HG02981 (cell line): ENCODE measurements at regions not wholly inside any gene's neighbourhood (a gene's known extent, or its start where the extent isn't known, plus 50 kb on each side); places are given as distances from the start of the nearest gene placed in this dataset.
"Not testable (repeated sequence)": the region's sequence is repeated elsewhere in the genome, so short reads cannot be mapped to it uniquely, and the experiment has no call there.

Experiments used
- ATAC-seq: cut with Tn5 transposase; IDR thresholded peaks from one replicate; pipeline ENCODE4 v1.9.1; 2021; ENCODE audit warnings: mild to moderate bottlenecking, moderate library complexity; ENCODE audit not compliant: unreplicated experiment

DNA sequence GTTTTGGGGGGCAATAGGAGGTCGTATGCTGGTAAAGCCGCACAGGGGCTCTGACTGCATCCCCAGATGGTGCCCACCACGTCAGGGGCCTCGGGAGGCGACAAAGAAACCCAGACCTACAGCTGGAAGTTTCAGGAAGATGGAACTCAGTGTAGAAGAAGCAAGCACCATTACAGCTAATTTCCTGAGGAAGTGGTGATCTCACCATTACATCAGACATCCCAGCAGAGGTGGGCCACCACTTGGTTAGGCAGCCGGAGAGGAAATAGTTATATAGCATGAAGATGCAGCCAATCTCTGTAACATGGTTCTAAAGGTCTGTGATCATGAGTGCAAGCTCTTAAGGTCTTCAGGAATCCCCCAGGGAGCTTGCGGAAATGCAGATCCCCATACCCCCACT, 127.3 kb upstream of the PCBD1 start:
- ATAC-seq, result no peak

DNA sequence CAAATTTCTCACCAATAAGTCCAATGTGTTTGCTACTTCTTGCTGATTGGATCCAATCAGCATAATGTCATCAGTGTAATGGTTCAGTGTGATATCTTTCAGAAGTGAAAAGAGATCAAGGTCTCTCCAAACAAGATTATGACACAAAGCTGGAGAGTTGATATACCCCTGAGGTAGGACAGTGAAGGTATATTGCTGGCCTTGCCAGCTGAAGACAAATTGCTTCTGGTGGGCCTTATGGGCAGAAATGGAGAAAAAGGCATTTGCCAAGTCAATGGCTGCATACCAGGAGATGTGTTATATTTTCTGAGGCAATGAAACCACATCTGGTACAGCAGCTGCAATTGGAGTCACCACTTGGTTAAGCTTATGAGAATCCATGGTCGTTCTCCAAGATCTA, 131.7 kb upstream of the PCBD1 start:
- ATAC-seq, result not testable (repeated sequence)

DNA sequence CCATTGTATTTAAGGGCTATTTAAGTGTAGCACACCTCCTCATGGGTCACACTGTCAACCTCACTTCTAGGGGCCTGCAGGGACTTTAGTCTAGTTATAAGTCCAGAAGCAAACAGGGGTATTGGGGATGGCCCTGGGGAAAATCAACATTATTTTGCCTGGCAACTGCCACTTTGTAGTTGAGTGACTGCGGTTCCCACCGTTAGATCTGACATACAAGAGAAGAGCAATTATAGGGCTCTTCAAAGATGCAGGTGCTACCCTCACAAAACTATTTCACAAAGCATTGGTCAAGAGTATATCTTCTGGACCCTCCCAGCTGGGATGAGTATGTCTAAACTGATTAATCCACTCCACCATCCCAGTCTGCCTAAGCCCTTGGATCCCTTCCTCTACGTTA, 133.0 kb upstream of the PCBD1 start:
- ATAC-seq, result no peak

DNA sequence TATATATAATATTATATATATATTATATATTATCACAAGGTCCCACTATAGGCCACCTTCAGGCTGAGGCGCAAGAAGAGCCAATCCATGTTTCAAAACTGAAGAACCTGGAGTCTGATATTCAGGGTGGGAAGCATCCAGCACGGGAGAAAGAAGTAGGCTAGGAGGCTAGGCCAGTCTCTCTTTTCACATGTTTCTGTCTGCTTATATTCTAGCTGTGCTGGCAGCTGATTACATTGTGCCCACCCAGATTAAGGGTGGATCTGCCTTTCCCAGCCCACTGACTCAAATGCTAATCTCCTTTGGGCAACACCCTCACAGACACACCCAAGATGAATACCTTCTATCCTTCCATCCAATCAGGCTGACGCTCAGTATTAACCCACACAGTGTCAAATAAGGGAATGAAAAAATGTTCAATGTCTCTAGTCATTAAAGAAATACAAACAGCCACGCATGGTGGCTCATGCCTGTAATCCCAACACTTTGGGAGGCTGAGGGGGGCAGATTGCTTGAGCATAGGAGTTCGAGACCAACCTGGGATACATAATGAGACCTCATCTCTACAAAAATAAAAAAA, 135.4 kb upstream of the PCBD1 start:
- ATAC-seq, result no peak

DNA sequence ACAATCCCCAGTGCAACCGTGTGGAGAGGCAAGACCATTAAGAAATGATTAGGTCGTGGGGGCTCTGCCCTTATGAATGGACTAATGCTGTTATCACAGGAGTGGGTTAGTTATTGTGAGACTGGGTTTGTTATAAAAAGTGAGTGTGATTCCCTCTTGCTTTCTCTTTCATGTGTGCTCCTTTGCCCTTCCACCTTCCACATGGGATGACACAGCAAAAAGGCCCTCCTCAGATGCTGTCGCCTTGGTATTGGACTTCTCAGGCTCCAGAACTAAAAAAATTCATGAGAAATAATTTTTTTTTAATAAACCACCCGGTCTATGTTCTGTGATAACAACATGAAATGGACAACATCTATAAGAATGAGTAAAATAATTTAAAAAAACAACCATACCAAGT, 136.1 kb upstream of the PCBD1 start:
- ATAC-seq, result no peak

DNA sequence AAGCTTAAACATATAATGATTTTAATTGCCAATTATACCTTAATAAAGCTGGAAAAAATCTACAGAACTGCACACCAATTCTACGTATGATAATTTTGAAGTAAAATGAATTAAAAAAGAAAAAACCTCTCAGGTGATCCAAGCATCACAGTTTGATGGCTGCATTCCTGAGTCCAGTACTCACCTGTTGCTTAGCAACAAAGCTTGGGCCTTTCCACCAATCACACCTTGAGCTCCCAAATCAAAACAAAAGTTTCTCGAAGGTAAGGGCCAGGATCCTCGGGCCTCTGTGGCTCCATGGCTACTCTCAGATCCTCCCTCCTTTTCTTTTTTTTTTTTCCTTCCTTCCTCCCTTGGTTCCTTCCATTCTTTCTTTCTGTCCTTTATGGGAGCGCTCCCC, 137.2 kb upstream of the PCBD1 start:
- ATAC-seq, result no peak

DNA sequence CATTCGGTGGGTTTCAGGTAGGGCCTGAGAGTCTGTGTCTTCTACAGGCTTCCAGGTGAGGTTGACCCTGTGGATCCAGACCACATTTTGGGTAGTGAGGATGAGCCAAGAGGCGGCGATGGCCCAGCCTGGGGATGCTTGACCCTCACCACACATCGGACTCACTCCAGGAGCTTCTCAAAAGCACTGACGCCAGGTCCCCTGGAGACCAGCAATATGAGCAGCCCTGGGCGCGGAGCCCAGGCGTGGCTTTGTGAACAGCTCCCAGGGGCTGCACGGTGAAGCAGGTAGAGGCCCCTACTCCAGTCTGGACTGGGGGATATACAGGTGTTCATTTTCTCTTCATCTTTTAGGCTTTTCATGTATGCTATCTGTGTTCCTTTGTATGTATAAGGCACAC, 139.7 kb upstream of the PCBD1 start:
- ATAC-seq, result no peak

DNA sequence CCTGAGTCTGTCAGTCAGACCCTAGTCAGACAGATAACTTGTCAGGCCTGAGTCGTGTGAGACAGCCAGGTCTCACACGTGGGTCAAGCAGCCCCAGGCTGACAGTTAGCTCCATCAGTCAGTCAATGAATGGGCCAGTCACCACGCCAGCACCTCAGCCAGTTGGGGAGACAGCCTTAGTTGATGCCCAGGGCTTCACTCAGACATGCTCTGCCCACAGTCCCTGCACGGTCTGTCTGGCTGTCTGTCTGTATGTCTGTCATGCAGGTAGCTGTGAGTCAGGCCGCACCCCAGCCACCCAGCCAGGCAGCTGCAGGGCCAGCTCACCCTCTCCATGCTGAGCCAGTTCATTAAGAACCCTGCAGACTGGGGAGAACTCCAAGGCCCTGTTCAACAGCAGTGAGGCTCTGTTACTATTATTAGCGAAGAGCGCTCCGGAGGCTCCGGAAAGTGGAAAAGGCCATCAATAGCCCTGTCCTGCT, 141.1 kb upstream of the PCBD1 start:
- no peak for ATAC-seq

DNA sequence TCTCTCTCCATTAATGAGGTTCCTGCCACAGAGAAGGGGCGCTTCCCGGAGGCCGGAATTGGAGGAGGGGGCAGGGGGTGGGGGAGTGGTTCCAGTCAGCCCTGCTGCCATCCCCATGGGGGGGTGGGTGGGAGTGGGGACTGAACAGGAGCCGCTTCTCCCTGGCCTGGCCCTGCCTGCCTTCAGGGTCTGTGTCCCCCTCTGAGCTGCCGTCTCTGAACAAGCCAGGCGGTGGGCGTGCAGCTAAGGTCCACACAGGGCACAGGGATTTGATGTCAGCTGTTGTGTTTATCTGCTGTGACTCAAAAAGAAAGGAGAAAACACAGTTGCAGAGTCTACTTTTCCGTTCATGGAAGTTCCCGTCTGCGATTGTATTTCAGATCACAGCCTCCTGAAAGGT, 141.5 kb upstream of the PCBD1 start:
- ATAC-seq, result no peak

DNA sequence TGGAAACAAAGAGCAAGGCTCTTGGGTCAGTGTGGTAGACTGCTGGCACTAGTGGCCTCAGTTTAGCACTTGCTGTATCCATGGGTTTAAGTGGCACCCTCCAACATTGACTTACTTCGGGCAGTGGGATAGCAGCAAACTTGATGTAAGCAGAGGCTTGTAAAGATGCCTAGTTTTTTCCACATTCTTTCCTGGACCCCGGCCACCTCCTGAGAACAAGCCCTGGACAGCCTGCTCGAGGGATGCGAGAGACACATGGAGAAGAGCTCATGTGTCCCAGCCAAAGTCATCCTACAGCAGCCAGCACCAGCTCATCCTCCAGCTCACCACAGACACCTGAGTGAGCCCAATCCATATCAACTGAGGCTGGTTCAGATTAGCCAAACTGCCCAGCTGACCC, 142.7 kb upstream of the PCBD1 start:
- no peak for ATAC-seq

DNA sequence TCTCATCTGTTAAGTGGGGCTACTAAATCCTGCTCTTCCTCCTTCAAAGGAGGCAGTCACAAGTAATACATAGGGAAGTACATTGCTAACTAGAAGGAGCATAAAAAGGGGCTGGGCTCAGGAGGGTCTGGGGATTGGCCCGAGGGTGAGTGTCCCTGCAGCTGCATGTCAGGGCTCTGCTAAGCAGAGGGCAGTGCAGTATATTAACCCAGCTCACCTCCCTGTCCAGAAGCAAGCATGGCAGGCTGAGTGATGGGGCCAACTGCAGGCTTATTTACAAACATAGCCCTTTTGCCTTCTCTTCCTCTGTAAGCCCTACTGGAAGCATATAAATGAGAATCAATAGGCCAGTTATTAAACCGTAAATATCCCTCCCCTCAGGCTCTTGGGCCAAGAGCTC, 143.2 kb upstream of the PCBD1 start:
- ATAC-seq, result no peak

DNA sequence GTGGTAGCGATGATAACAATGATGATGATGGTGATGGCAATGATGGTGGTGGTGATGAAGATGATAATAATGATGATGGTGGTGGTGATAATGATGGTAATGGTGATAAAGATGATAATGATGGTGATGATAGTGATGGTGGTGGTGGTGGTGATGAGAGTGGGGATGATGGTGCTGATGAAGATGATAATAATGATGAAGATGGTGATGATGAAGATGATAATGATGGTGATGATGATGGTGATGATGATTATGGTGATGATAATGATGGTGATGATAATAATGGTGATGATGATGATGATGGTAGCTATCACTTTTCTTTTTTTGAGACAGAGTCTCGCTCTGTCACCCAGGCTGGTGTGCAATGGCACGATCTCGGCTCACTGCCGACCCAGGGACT, 144.5 kb upstream of the PCBD1 start:
- ATAC-seq, result no peak

DNA sequence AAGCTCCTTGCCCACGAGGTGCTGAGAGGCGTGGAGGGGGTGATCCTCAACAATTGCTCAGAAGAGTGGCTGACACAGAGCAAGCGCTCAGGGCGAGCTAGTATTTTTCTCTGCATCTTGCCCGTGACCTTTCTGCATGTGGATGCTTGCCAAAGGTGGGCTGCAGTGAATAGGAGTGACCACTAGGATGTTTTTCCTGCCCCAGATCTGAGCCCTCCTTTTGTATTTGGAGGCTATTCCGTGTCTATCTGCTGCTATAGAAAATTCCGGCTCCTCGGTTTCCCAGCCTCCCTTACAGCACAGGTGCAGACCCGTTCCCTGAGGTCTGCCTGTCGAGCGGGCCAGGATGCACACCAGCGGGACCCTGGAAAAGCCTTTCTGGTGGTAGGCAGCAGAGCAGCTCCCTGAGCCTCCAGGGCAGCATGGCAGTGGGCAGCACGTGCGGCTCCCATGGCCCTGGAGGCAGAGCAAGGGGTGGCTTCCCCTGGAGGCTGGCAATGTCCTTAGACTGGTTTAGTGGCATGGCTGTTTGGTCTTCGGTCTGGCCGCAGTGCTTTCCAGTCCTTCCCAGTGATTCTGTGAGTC, 145.1 kb upstream of the PCBD1 start:
- ATAC-seq, result no peak

DNA sequence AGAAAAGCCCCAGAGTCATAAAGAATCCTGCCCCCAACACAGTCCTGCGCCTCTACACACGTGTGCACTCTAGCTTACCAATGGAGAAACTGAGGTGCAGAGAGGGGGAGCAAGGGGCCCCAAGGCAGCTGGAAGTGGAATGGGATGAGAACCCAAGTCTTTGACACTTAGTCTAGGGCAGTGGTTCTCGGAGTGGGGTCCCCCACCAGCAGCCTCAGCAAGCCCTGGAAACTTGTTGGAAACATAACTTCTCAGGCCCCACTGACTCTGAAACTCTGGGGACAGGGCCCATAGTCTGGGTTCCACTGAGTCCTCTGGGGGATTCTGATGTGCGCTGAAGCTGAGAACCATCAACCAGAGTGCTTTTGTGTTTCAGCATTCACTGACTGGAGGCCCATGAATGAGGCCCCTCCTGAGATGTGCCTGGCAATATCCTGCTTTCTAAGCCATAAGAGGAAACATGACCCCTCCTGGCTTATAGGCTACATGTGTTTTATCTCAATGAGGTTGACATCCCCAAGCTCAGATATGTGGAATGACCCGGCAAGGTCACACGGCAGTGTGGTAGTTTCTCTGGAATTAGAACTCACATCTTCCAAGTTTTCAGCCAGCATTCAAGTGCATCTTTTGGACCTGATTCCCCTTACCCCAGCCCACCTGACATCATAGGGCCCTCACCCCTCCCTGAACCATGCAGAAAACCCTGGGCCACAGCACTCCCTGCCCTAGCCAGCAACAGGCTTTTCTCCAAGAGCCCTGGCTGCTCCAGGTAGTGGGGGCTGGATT, 147.3 kb upstream of the PCBD1 start:
- no peak for ATAC-seq

DNA sequence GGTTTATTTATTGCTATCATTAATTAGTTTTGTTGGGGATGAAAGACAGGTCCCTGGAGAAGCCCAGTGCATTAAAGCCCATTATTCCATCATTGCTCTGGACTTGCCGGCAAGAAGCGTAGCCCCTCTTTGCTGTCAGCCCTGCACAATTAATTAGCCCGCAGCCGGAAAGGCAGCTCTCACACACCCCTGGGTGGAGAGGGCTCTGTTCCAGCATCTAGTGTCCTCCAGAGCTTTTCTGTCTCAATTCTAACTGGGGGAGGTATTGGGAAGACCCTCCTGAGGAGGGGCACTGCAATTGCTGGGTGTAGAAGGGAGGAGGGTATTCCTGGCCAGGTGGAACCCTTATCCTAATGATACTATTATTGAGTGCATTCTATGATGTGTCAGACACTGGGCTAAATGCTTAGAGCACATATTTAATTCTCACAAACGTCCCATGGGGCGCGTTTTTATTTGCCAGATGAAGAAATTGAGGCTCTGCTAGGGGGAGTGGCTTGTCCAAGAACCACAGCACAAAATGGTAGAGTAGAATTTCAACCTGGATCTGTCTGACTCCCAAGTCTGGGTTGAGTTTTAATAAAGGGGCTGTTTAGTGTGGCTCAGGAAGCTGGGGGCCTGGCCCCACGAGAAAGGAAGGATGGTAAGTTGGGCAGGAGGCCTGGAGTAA, 148.1 kb upstream of the PCBD1 start:
- ATAC-seq, result no peak

DNA sequence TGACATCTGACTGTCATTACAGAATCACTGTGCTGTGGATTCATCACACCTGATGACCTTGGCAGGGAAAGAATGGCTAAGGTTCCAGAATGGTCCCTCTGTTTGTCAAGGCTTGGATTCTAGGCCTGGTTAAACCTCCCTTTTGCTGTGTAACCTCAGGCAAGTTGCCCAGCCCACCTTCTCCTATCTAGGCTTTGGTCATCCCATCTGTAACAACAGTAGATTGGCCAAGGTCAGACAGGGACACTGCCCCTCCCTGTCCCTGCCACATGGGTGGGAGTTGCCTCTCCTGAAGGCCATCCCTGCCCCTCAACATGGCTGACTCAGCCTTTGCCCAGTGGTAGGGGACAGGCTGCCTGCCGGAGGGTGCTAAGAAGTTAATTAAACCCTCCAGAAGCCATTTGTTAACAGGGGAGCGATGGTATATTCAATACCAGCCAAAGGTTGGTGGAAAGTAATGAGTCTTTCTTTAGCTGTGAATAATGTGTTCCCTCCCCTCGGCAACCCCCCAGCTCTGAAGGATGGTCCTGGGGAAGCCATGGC, 149.8 kb upstream of the PCBD1 start:
- ATAC-seq, result no peak

DNA sequence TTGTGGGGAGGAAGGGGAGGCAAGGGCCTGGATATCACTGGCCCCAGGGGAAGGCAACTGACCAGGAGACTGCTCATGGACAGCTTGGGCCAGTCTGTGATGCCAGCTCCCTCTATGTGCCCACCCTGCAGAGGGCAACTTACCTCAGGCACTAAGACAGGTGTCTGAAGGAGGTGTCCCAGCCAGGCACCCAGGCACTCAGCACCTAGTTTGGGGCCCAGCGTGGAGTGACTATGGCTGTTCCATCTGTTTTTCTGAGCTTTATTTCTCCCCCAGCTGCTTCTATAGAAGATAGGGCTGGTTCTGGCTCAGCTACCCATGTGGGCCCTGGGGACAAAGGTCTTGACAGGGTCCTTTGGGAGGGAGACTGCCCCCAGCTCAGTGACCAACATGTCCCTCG, 150.6 kb upstream of the PCBD1 start:
- no peak for ATAC-seq

DNA sequence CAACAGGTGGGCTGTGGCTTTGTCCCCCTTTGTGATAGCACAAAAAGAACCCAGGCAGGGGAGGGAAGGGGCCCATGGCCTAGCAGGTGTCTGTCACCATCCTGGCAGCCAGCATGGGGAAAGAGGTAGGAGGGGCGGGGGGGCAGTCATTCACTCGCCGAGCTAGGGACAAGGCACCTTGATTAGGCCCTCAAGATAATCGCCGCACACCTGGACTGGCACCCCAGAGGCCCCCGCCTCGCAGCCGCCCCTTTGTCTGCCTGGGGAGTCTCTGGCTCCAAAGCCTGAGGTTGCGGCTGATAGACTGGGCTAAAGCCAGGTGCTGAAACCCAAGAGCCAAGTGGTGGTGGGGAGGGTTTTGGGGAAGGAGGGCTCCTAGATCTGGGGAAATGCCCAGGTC, 151.2 kb upstream of the PCBD1 start:
- no peak for ATAC-seq

DNA sequence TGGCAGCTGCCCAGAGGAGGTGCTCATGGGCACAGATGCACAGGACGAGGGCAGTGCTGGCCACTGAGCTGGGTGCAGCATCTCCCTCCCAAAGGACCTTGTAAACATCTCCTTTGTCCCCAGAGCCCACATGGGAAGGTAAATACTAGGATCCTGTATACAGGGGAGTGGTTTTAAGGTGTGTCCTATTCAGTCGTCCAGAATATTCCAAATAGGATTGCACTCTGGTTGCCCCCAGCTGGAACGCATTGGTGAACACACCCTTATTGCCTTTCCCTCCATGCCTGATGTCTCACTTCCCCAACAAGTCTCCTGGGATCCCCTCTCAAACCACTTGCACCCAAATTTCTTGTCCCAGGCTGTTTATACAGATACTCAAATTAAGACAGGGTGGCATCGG, 152.0 kb upstream of the PCBD1 start:
- no peak for ATAC-seq

DNA sequence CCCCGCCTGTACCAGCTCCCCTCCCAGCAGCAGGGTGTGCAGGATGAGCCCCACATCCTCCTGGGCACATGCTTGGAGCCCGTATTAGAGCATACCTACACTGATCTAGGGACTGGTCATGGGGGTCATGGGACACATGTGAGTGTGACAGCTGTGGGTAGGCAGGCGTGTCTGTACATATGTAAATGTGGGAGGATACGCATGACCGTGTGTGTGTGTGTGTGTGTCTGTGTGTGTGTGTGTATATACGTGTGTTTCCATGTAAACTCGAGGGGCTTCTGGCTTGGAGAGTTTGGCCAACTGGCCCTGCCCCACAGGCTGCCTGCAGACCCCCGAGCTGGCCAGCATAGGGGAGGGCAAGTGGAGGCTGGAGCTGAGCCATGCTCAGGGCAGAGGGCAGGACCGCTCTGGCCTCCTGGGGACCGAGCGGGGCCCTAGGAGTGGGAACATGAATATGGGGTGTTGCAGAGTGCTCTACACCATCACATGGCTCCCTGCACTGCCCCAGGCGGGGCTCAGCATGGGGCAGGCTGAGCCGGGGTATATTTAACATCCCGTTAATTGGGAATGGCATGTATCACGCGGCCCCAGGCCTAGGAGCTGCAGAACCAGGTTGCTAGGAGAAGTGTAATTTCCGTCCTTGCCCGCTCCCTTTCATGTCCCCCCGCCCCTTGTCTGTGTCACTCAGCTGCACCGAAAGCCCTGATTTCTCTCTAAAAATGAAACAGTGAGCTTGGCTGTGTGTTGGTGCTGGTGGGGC, 152.7 kb upstream of the PCBD1 start:
- ATAC-seq, result no peak

DNA sequence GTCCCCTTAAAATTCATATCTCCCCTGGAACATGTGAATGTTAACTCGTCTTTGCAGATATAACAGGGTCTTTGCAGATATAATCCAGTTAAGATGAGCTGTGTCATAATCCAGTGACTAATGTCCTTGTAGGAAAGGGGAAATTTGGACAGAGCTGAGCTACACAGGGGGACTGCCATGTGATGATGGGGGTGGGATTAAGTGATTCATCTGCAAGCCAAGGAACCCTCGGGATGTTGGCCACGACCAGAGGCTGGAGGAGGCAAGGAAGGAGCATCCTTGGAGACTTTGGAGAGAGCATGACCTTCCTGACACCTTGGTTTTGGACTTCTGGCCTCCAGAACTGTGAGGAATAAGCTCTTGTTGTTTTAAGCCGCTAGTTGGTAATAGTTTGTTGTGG, 153.9 kb upstream of the PCBD1 start:
- ATAC-seq, result no peak
